Peyer's patch (tissue), 4 donors: ENCODE measurements at regions not wholly inside any gene's neighbourhood (a gene's known extent, or its start where the extent isn't known, plus 50 kb on each side); places are given as distances from the start of the nearest gene placed in this dataset.

Source experiments
- POLR2A ChIP-seq, 2 donors: fragments of 450-650 bp; IDR thresholded peaks; one replicate each; pipeline ENCODE4 v1.5.1; 2017; ENCODE audit warnings: antibody characterized with exemption in 2 of 2, mild to moderate bottlenecking in 2 of 2, moderate library complexity in 2 of 2
- TF ChIP-seq, protein P1 (sequence below), 6 experiments: fragments of 450-650 bp in 4 of 6; fragments of 200-600 bp in 2 of 6; sonication (generic) in 1 of 6; IDR thresholded peaks; one replicate each; pipeline ENCODE4 v1.5.1; 2017 to 2019; ENCODE audit warnings: antibody characterized with exemption in 6 of 6, mild to moderate bottlenecking in 3 of 6, moderate library complexity in 1 of 6

DNA sequence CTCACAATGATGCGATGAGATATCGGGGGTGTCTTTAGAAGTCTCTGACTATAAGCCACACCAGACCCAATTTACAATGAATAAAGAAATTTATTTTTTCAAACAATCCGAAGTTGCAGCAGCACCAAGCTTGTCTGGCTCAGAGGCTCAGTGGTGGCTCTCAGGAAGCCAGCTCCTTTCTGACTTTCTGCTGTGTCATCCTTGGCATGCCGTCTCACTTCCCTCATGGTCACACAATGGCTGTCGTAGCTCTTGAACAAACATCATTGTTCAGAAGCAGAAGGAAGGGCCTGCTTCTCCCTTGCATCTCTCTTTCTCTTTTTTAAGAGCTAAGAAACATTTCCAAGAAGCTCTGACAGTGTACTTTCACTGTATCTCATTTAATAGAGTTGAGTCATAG, 299.0 kb downstream of the DOK5 start:
- TF ChIP-seq, protein P1, sequence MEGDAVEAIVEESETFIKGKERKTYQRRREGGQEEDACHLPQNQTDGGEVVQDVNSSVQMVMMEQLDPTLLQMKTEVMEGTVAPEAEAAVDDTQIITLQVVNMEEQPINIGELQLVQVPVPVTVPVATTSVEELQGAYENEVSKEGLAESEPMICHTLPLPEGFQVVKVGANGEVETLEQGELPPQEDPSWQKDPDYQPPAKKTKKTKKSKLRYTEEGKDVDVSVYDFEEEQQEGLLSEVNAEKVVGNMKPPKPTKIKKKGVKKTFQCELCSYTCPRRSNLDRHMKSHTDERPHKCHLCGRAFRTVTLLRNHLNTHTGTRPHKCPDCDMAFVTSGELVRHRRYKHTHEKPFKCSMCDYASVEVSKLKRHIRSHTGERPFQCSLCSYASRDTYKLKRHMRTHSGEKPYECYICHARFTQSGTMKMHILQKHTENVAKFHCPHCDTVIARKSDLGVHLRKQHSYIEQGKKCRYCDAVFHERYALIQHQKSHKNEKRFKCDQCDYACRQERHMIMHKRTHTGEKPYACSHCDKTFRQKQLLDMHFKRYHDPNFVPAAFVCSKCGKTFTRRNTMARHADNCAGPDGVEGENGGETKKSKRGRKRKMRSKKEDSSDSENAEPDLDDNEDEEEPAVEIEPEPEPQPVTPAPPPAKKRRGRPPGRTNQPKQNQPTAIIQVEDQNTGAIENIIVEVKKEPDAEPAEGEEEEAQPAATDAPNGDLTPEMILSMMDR (IDR thresholded peaks at IDR 0.05): no peak
- no peak for TF ChIP-seq POLR2A (IDR thresholded peaks at IDR 0.05)
